GM18517 (cell line): ENCODE measurements at regions not wholly inside any gene's neighbourhood (a gene's known extent, or its start where the extent isn't known, plus 50 kb on each side); places are given as distances from the start of the nearest gene placed in this dataset.

Source experiments
- ATAC-seq: cut with Tn5 transposase; IDR thresholded peaks from one replicate; pipeline ENCODE4 v1.9.1; 2021; ENCODE audit warnings: mild to moderate bottlenecking, moderate library complexity; ENCODE audit not compliant: unreplicated experiment

DNA sequence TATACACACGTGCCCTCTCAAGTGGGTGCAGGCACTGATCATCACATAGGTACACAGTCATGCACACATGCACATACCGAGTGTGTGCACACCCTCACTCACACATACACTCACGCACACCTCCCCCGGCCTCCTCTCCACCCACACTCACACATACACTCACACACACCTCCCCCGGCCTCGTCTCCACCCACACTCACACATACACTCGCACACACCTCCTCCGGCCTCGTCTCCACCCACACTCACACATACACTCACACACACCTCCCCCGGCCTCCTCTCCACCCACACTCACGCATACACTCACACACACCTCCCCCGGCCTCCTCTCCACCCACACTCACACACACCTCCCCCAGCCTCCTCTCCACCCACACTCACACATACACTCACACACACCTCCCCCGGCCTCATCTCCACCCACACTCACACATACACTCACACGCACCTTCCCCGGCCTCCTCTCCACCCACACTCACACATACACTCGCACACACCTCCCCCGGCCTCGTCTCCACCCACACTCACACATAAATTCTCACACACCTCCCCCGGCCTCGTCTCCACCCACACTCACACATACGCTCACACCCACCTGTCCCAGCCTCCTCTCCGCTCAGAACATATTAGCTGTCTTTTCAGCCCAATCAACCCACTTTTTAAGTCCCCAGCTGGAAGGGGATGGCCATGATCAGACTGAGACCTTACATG lies 105.2 kb upstream of the VSTM2B start:
- no peak for ATAC-seq

GRCh38 chr19:29421196-29421545 lies 104.6 kb upstream of the VSTM2B start:
- ATAC-seq = no peak

GRCh38 chr19:29422047-29422446 lies 103.7 kb upstream of the VSTM2B start:
- no peak for ATAC-seq

DNA sequence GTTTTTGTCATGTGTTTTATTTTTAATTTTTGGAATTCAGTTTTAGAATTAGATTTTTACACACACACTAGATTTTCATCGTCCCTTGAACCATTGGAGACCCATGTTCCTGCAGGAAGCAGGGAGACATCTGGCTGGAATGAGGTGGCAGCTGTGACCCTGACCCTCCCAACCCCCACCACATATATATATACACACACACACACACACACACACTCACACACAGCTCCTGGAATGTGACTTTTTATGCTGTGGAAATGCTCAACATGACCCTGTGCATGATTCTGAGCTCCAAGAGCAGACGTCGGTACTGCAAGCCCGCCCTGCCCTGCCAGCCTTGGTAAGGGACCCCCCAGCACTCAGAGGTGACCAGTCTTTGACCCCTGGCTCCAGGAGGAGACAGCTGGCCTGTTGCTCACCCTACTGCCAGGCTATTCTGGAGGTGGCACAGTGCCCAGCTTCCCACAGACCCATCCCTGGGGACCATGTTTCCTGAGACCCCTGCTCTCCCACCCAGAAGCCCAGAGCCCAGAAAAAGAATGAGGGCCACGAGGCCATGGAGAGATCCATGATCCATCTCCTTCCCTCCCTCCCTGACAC lies 103.2 kb upstream of the VSTM2B start:
- ATAC-seq = no peak

DNA sequence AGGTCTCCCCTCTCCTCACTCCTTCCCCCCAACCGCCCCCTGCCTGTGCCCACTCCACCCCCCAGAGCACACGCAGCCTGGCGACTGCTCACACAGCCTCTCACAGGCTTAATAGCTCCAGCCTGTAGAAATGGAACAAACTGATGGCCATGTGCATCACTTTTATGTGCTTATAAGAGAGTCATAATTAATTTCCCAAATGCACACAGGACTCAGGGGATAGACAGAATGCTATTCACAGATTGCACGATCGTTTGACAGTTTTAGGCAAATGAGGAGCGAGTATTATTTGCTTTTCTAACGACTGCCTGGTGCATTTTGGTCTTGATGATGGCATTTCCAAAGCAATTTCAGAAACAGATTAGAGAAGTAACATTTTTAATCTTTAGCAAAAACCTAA lies 97.7 kb upstream of the VSTM2B start:
- no peak for ATAC-seq

GRCh38 chr19:29429021-29429420 lies 96.8 kb upstream of the VSTM2B start:
- no peak for ATAC-seq

- no peak for ATAC-seq
Observed at GRCh38 chr19:29429581-29429980, 96.2 kb upstream of the VSTM2B start.

- no peak for ATAC-seq
Observed at GRCh38 chr19:29431332-29431731, 94.5 kb upstream of the VSTM2B start.

GRCh38 chr19:29432677-29433076 lies 93.1 kb upstream of the VSTM2B start:
- no peak for ATAC-seq

GRCh38 chr19:29436591-29437103 lies 89.1 kb upstream of the VSTM2B start:
- ATAC-seq = no peak

DNA sequence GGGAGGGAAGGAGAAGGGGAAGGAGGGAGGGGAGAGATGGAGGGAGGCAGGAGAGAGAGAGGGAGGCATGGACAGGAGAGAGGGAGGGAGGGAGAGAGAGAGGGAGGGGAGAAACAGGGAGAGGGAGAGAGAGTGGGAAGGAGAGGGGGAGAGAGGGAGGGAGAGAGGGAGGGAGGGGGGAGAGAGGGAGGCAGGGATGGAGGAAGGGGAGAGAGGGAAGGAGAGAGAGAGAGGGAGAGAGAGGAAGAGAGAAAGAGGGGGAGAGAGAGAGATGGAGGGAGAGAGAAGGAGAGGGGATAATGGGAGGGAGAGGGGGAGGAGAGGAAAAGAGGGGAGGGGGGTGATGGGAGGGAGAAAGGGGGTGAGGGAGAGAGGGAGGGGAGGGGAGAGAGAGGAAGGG lies 86.8 kb upstream of the VSTM2B start:
- no peak for ATAC-seq

GRCh38 chr19:29439688-29440550 lies 85.9 kb upstream of the VSTM2B start:
- no peak for ATAC-seq

- ATAC-seq = no peak
Observed at GRCh38 chr19:29442094-29442493, 83.7 kb upstream of the VSTM2B start.

DNA sequence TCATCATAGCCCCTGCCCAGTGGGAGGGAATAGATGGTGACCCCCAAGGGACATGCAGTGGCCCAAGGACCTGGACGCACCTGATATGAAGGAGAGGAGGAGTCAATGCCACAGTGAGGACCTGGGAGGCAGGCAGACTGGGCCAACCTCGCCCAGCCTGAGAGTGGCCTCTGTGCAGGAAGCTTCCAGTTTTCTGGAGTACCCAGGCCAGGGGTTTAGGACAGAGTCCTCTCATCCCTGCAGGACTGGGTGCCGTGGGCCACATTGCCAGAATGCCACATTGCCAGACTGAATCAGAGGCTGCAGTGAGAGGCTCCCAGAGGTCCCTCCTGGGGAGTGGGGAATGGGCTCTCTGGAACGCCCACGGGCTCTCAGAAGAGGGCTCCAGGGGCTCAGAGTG lies 82.9 kb upstream of the VSTM2B start:
- no peak for ATAC-seq

- no peak for ATAC-seq
Observed at GRCh38 chr19:29445246-29445645, 80.5 kb upstream of the VSTM2B start.

GRCh38 chr19:29446361-29446760 lies 79.4 kb upstream of the VSTM2B start:
- no peak for ATAC-seq

- no peak for ATAC-seq
Observed at GRCh38 chr19:29448046-29448445, 77.7 kb upstream of the VSTM2B start.

- ATAC-seq = no peak
Observed at GRCh38 chr19:29449371-29449770, 76.4 kb upstream of the VSTM2B start.

GRCh38 chr19:29450306-29450705 lies 75.5 kb upstream of the VSTM2B start:
- no peak for ATAC-seq

- no peak for ATAC-seq
Observed at GRCh38 chr19:29450812-29451211, 75.0 kb upstream of the VSTM2B start.

GRCh38 chr19:29454109-29454508 lies 71.7 kb upstream of the VSTM2B start:
- no peak for ATAC-seq

DNA sequence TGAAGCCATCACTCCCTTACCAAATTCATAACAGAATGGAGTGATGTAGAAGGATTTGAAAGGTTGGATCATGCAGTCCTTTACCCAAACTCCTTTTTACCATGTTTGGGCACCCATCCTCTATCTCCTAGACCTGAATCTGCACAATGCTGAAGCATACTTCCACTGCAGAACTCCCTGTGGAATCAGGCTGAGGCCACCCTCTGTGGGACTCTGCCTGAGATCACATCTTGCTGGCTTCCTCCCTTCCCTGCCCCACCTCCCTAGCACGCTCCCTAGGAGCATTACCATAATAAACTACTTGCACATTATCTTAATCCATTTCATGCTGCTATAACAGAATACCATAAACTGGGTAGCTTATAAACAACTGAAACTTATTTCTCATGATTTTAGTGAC lies 68.4 kb upstream of the VSTM2B start:
- ATAC-seq = no peak
